ENCODE measurements at regions not wholly inside any gene's neighbourhood (a gene's known extent, or its start where the extent isn't known, plus 50 kb on each side); places are given as distances from the start of the nearest gene placed in this dataset.
"Not testable (repeated sequence)": the region's sequence is repeated elsewhere in the genome, so short reads cannot be mapped to it uniquely, and the experiment has no call there.

GRCh38 chr11:29480981-29481380 is 535.8 kb downstream of the KCNA4 start:
- DNase-seq, result no peak

- DNase-seq, result no peak
Measured at GRCh38 chr11:29458252-29458651, 558.6 kb downstream of the KCNA4 start.

GRCh38 chr11:29452146-29452545 is 564.7 kb downstream of the KCNA4 start:
- DNase-seq, result no peak

- no peak for DNase-seq
Measured at GRCh38 chr11:29449281-29450074, 567.4 kb downstream of the KCNA4 start.

GRCh38 chr11:29448246-29448877 is 568.5 kb downstream of the KCNA4 start:
- peak in 2 of 3 donors; percentile 1 to 21 for DNase-seq

- no peak for DNase-seq
Measured at GRCh38 chr11:29447821-29448220, 569.0 kb downstream of the KCNA4 start.

- DNase-seq, result no peak
Measured at GRCh38 chr11:29446132-29446531, 570.7 kb downstream of the KCNA4 start.

- not testable (repeated sequence) for DNase-seq
Measured at GRCh38 chr11:29445191-29445590, 571.6 kb downstream of the KCNA4 start.

- DNase-seq, result no peak
Measured at GRCh38 chr11:29438815-29439214, 578.0 kb downstream of the KCNA4 start.

GRCh38 chr11:29435421-29435820 is 581.4 kb downstream of the KCNA4 start:
- no peak for DNase-seq

- peak; percentile 20 to 52 (median 24) for DNase-seq
Measured at GRCh38 chr11:29432719-29433325, 584.0 kb downstream of the KCNA4 start.

- no peak for DNase-seq
Measured at GRCh38 chr11:29405305-29405704, 611.5 kb downstream of the KCNA4 start.

- no peak for DNase-seq
Measured at GRCh38 chr11:29395555-29396072, 621.2 kb downstream of the KCNA4 start.

- DNase-seq, result no peak
Measured at GRCh38 chr11:29389793-29390192, 627.0 kb downstream of the KCNA4 start.

GRCh38 chr11:29373725-29374124 is 643.1 kb downstream of the KCNA4 start:
- DNase-seq, result no peak

- DNase-seq, result no peak
Measured at GRCh38 chr11:29368126-29368525, 648.7 kb downstream of the KCNA4 start.

- no peak for DNase-seq
Measured at GRCh38 chr11:29364006-29364405, 652.8 kb downstream of the KCNA4 start.

- DNase-seq, result no peak
Measured at GRCh38 chr11:29361369-29361768, 655.5 kb downstream of the KCNA4 start.

GRCh38 chr11:29353833-29354232 is 663.0 kb downstream of the KCNA4 start:
- no peak for DNase-seq

- no peak for DNase-seq
Measured at GRCh38 chr11:29352273-29352795, 664.5 kb downstream of the KCNA4 start.

- DNase-seq, result no peak
Measured at GRCh38 chr11:29351301-29351873, 665.4 kb downstream of the KCNA4 start.

GRCh38 chr11:29343465-29344333 is 673.1 kb downstream of the KCNA4 start:
- DNase-seq, result peak; percentile 49 to 59 (median 54)

Data from suppressor macrophage treated with lipopolysaccharide for 1 hour (primary cell).